Stimulated activated CD8-positive, alpha-beta memory T cell treated with anti-CD3 and anti-CD28 coated beads, Interleukin-7, amount 100 ng/mL, for 1 hour (primary cell): ENCODE measurements at regions not wholly inside any gene's neighbourhood (a gene's known extent, or its start where the extent isn't known, plus 50 kb on each side); places are given as distances from the start of the nearest gene placed in this dataset.

Source experiments
- DNase-seq, 2 donors: peaks; one replicate each; pipeline ENCODE4 v3.0.0-alpha.2; 2020; ENCODE audit warnings: low read depth in 2 of 2

DNA sequence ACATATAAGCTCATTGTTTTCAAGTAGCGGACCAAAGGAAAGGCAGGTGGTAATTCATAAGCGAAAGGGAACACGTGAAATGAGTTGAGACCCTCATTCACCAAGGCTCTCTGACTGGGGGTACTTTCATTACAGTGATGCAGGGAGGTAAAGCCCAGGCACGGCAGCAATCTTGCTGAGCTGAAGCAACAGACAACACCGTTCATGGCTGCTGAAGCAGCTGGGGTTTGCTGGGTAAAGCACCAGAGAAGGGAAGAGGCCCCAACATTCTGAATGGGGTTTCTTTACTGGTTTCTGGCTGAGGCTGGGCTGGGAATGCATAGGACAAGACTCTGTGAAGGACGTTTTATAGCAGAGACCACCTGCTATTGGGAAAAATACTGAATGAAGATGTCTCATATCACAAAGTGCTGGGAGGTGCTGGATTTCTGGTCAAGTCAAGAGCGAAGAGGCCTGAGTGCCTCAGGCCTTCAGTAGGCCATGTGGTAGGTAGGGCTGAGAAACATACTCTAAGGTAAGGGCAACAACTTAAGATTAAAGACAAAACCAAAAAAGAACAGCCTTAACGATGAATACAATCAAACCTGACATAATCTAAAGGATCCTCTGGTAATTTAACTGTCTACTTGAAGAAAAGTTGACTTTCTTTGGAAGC is 324.7 kb upstream of the PIK3C3 start:
- no peak for DNase-seq

DNA sequence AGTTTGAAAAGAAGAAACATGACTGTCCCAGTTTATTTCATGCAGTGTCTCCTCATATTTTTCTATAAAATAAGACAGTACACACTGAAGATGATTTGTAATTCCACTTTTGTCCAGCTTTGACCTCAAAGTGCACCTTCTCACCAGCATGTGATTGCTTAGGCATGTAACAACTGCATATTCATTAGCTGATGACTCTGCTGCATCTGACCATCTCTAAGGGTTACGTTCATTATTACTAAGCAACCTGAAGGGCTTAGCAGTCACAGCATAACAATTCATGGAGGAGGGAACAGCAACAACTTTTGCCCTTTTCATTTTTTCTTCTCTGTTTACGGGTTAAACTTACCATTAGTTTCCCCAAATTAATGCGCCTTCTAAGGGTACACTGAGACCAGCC is 330.6 kb upstream of the PIK3C3 start:
- no peak for DNase-seq

DNA sequence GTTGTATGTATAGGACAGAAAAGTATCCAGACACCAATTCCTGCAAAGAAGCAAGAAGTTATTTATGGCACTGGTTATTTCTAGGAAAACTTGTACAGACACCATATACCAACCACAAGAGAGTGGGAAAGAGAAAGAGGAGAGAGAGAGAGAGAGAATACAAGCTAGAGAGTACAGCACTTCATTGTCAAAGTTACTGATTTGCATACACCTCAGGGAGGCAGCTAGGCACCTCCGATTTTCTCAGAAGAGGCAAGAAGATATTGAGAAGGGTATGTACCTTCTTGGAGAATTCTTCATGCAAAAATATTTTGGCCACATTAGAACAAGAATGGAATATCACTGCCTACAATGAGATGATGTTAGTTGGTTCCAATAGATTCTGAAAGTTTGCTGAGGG is 333.9 kb upstream of the PIK3C3 start:
- no peak for DNase-seq

DNA sequence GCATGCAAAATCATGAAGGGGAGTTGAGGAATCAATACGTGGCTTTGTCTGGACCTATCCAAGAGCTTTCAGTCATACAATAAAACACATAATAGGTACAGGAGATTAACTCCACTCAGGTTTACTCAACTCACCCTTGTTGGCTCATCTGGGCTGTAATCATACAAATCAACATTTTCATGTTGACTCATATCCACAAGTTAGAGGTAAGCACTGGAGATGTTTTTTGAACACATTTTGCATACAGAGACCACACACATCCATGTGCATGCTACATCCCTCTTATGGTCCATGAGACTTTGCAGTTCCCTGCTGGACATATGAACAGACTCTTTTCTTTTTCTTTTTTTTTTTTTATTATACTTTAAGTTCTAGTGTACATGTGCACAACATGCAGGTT is 336.9 kb upstream of the PIK3C3 start:
- DNase-seq = no peak

DNA sequence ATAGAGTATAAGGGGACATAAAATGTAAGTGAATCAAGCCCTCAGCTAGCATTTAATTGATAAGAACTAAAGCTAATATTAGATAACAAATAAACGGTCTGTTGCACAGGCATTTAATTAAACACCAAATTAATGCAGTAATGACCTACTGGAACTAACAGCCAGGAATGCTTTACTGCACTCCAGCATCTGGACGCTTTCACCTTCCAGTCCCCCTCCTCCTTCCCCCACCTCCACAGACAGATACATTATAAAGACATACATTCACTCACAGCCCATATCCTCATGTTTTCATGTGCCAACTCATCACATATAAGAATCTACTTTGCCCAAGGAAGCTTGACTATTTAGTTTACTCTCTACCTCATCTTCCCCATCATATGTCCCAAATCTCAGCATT is 337.4 kb upstream of the PIK3C3 start:
- DNase-seq = no peak

DNA sequence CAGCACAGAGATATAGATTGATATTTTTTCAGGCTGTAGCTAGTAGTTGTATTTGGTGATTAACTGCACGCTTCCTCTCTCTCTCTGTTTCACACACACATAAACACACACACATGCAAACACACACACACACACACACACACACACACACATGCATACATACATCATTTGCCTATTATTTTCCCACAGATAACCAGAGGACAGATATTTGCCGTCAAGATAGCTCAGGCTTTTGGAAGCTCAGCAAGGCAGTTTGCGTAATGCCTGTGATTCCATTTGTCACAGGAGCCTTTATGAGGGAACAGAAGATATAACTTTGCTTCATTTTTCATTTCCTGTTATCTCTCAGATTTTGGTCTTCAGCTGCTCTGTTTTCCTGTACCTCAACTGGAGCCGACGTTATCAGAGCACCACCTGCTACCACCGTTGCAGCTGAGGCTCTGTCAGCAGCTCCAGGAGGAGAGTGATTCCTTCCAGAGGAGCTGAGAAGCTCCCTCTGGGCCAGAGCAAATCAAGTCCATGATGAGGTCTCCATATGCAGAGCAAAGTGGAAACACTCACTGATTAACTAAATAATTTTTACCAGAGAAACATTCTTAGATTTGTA is 341.9 kb upstream of the PIK3C3 start:
- DNase-seq = no peak

DNA sequence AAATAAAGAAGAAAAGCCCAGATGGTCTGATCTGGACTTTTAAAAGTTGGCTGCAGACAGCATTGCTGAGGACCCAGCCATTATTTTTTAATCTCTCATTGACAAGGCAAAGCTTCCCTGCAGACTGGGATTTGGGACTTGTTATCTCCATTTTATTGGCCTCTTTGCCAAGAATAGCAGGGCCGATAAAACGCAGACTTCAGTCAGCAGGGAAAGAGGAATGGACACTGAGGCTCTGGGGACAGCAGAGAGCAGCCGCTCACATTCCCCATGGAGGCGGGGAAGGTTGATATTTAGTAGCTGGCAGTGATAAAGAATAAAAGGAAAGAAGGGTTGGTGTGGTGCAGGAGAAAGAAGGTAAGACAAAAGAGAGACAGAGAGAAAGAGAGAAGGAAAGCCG is 350.1 kb upstream of the PIK3C3 start:
- no peak for DNase-seq

DNA sequence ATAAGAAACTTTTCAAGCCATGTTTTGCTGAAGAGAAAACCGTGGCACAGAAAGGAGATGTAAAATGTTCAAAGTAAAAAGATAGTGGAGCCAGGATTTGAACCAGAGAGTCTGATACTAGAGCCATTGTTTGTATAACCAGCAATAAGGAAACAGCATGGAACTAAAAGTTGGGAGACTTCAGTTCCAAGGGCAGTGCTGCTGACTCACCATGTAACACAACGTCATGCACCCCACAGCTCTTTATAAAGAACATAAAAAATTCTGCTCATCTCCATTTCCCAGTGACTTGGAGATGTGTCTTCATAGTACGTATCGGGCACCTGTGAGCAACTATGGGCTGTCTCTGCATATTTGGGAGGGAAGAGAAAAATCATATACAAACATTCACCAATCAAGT is 353.0 kb upstream of the PIK3C3 start:
- DNase-seq = no peak

DNA sequence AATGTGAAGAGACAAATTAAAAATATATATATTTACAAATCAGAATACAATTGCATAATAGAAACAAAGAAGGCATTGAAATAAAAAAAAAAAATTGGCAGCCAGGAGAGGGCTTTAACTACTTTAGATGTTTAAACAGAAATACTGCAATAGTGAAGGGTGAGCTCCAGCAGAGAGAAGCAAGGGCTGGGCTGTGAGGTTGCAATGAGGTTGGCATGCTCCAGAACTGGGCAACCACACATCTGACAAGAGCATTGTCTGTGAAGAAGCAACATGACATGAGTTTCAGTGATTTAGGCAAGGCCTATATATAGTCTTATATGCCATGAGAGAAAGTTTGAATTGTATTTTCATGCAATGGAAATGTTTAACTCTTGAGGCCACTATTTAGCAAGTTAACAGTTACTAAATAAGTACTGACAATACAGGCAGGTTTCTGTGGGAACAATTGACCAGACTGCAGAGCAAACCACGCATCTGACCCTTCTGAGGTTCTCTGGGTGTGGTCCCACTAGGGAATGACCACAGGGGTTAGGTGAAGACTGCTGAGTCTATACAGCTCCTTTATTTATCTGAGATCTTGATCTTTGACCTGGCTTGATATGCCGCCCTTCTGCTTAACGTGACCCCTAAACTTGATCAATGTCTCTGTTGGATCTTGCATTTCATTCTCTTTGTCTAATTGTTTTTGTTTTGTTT is 354.2 kb upstream of the PIK3C3 start:
- no peak for DNase-seq

DNA sequence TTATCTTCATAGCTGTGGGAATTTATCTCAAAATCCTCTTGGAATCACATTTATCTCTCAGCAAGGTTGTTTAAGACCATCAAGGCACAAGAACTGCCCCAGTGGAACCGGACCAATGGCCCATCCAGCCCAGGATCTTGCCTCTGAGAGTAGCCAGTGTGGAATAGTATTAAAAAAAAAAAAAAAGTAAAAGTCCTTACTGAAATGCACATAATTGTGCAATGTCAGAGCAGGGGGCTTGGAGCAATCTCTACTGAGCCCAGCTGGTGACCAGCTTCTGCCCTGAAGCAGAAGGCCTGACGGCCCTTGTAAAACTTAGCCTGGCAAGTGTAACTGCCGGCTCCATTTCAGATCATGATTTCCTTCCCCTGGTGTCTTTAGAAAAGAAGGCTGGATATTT is 355.6 kb upstream of the PIK3C3 start:
- no peak for DNase-seq

DNA sequence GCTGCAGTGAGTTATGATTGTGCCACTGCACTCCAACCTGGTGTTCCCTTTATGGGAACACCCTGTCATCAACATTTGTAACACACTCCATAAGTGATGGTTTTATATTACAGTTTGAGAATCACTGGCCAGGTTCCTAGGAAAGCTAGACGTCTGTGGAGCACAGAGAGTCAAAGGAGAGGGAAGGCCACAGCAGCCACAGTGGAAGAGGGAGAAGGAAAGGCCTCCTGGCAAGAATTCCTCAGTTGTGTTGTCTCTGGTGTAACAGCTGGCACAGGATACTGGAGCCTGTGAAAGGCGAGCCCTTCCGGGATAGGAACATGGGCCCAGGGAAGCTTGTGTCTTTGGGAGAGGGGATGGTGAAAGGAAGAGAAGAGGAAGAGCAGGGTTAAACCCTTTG is 360.5 kb upstream of the PIK3C3 start:
- no peak for DNase-seq

DNA sequence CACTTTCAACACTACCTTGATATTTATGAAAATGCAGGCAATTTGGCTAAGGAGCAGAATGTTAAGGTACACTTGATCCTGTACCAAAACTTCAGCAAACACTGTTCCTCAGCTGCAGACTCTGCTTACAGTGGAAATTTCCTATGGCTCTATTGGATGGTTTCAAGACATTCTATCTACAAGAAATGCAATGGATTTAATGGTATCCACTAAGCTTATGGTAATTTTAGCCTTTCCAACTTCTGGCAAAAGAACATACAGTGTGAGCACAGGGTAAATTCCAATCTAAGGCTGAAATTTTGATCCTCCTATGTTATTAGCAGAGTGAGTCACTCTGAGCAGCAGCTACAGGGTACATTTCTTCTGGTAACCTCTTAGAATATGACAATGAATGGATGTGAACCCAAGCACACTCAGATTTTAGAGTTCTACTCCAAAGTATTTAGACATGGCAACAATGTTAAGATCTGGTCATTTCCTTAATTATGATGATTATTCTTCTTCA is 361.8 kb upstream of the PIK3C3 start:
- no peak for DNase-seq

DNA sequence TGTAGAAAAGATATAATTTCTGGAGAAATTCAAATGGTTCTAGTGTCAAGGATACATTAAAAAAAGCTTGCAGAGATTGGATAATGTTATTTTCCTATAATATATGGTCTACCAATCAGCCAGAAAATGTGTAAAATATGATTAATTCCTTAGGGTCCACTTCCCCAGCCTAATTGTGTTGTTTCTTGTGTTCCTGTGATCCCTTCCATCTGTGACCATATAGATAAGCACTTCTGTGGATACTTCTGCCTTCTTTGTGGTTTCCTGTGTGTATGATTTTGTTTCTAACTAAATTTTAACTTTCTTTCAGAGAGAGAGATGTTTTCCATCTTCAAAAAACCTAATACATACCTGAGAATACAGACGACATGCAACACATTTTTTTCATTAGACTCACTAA is 367.1 kb upstream of the PIK3C3 start:
- no peak for DNase-seq

DNA sequence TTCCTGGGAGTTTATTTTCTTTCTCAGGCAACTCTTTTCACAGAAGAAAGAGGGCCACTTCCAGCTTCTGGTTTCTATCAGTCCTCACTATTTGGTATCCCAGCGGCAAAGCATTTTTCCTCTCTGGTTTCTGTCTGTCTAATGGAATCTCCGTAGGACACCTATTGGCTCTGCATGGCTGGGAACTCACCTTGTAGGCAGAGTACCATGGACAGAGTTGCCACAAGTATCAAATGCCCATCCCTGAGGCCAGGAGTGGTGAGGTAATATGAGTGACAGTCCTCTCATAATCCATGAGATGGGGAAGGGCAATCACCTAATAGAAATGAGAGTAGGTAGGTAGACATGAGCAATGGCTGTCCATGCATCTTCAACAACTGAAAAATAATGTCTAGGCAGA is 369.5 kb upstream of the PIK3C3 start:
- no peak for DNase-seq

DNA sequence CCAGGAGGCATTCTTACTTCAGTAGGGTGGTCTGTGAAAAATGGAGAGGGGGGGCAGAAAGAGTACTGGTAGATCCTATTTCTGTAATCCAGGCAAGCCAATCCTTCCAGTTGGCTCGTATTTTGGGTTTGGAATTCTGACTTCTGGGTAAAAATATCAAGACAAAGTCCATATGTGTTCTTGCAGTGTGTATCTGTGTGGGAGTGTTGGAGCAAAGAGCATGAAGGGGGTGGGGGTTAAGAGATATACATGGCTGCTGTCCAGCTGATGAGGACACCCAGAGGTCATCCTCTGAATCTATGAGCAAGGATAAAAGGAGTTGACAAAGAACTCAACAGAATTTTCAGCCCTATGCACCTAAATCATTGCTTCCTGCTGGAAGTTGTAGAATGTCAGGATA is 375.8 kb upstream of the PIK3C3 start:
- no peak for DNase-seq

DNA sequence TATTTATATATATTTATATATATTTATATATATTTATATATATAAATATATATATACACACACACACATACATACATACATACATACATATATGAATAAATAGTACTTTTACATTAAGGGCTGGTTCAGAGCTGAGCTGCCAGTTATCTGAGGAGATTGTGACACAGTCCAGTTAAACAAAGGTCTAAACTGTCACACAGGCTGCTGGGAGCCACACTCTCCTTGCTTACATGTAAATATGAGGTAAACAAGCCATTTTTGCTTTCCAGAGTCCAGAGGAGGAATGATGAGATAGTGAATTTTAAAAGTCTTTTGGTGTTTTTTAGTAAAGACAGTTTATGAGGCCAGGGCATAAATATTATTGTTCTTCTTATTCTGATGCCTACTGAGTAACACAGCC is 377.5 kb upstream of the PIK3C3 start:
- DNase-seq = no peak

DNA sequence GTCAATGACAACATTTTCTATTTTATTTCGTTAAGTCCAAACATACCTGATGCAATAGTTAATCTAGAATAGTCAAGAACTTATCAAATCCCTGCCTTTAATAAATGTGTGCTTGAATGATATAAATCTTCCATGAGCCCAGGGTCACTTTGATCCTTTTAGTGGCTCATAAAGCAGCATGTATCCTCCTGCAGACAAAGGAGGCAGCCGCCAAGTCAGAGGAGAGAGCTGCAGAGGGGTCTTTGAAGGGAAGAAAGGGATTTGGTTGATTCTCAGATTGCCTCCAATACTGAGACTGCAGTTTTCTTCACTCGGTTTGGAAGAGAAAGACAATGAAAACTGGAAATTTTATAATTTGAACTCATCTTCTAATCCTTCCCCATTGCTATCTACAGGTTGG is 378.4 kb upstream of the PIK3C3 start:
- DNase-seq = no peak

DNA sequence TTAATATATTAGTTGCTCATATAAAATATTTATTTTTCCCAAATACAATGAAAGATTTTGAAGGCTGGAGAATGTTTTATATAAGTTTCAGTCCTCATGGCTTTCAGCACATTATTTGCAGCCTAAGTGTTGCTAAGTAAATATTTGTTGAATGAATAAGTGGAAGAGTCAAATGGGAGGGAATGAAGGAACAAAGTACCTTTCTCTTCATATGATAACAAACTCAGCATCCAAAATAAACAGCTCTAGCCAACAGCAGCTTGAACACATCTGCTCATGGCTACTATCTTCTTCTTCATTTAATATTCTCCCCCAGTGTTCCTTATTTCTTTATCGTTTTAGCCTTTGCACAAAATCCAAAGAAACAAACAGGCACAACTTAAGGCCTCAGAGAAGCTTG is 385.2 kb upstream of the PIK3C3 start:
- DNase-seq = no peak

DNA sequence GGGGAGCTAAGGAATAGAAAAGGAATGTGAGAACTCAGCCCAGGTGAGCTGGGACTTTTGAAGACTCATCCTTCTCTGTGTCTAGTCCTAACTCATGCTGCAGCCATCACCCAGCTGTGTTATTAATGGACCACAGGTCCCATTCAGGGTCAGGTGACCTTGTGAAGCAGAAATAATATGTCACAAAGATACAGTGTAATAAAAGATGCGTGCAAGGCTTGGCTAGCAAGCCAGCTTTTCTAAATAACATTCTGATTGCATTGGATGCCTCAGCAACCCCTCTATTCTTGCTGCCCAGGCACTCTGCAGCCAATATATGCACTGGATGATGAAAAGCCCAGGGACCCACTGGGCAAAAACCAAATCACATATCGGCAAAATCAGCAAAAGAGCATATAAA is 393.1 kb upstream of the PIK3C3 start:
- no peak for DNase-seq

DNA sequence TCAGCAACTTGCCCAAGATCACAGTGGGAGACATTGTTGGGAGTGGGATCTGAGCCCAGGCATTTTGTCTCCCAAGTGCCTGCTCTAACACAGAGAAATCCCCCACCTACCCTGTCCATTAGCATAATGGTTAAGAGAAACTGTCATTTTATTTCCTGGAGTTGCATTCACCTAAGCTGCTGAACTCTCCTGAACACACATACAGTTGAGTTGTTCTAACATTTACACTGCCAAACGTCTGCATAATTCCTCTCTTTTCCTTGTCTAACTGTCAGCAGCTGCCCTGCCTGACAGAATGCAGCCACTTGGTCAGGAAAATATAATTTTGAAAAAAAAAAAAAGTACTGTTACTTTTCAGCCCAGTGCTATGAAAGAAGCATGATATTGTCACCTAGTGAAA is 396.3 kb upstream of the PIK3C3 start:
- no peak for DNase-seq

DNA sequence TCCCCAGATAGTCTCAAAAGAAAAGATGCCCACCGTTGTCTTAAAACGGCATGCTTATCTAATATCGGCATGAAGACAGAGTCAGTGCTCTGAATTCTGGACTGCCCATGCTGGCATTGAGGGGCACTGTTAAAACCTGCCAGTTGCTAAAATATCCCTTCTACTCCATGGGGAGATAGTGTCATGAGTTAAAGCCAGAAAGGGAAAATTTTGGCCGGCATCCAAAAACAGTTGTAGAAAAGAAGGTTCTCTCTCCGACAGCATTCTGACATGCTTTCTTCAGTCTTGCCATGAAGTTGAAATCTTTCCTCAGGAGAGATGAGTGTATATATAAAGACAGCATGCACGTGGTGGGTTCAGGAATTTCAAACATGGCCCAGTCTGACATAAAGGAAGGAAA is 401.3 kb upstream of the PIK3C3 start:
- no peak for DNase-seq

DNA sequence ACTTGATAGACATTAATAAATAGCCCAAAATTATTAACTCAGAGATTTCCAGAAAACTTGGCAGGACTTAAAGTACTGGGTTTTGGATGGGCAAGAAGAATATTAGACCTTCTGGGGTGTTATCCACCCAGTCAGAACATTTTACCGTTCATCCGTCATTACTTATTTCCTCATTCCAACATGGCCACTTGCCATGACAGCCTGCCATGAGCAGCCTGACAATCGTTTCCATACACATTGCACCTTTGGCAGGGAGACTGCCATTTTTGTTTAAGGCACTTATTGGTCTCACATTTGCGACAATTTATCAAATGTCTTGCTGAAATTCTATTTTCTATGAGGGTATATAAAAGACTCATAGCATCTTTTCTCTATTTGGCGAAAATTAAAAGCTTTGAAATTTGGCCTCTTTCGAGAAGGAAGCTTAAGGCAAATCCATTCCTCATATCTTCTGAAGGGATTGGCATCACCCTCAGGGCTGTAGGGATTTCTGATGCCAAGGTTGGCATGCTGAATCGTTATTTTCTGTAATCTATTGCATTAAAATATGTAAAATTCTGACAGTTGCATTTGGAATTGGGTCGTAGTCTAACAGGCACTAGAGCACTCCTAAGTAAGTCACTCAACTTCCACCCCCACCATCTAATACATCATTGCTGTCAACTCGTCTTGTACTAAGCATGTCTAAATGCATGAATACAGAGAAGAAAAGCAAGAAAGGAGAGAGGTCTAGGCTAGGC is 406.3 kb upstream of the PIK3C3 start:
- DNase-seq = no peak
